T47D (cell line): ENCODE measurements at regions not wholly inside any gene's neighbourhood (a gene's known extent, or its start where the extent isn't known, plus 50 kb on each side); places are given as distances from the start of the nearest gene placed in this dataset.

Source experiments
- DNase-seq, 2 experiments: peaks; one replicate each; pipeline versions ENCODE4 v3.0.0 to v3.0.0-alpha.2; 2011 to 2012; ENCODE audit warnings: low read depth in 1 of 2, low spot score in 1 of 2
- JUND ChIP-seq: IDR thresholded peaks from 2 replicates; pipeline ENCODE4 v1.6.1; 2012; ENCODE audit warnings: low read depth
- in situ Hi-C: cut with HindIII; loops from 2 replicates; pipeline ENCODE4 v1.10.0; 2016; ENCODE audit warnings: low sequenced_read_pairs, low pct_unique_long_range_greater_than_20kb

- in situ Hi-C loops: no loop called here
- TF ChIP-seq JUND: no peak
- DNase-seq: no peak
Observed at GRCh38 chr10:83702731-83703130, 436.6 kb upstream of the GHITM start.

GRCh38 chr10:83706120-83706519, 433.2 kb upstream of the GHITM start:
- DNase-seq: no peak
- in situ Hi-C loops: no loop called here
- no peak for TF ChIP-seq JUND

GRCh38 chr10:83706952-83707582, 432.2 kb upstream of the GHITM start:
- TF ChIP-seq JUND: no peak
- in situ Hi-C loops: no loop called here
- DNase-seq: no peak

- TF ChIP-seq JUND: no peak
Observed at GRCh38 chr10:83713423-83713822, 425.9 kb upstream of the GHITM start.

GRCh38 chr10:83723080-83723479, 416.2 kb upstream of the GHITM start:
- in situ Hi-C loops: no loop called here
- DNase-seq: no peak
- no peak for TF ChIP-seq JUND

More at GRCh38 chr10:83713423-83713822, 425.9 kb upstream of the GHITM start:
- in situ Hi-C loops: no loop called here
- DNase-seq: no peak

- no peak for DNase-seq
- in situ Hi-C loops: no loop called here
Observed at GRCh38 chr10:83724471-83725241, 414.7 kb upstream of the GHITM start.

GRCh38 chr10:83725567-83725966, 413.7 kb upstream of the GHITM start:
- in situ Hi-C loops: no loop called here
- TF ChIP-seq JUND: no peak
- no peak for DNase-seq

More at GRCh38 chr10:83724471-83725241, 414.7 kb upstream of the GHITM start:
- TF ChIP-seq JUND: no peak

- TF ChIP-seq JUND: no peak
- in situ Hi-C loops: no loop called here
- DNase-seq: no peak
Observed at GRCh38 chr10:83734278-83734677, 405.0 kb upstream of the GHITM start.

- DNase-seq: no peak
- TF ChIP-seq JUND: no peak
- in situ Hi-C loops: no loop called here
Observed at GRCh38 chr10:83736008-83736407, 403.3 kb upstream of the GHITM start.

GRCh38 chr10:83750604-83751003, 388.7 kb upstream of the GHITM start:
- in situ Hi-C loops: no loop called here
- no peak for TF ChIP-seq JUND

GRCh38 chr10:83753490-83753889, 385.8 kb upstream of the GHITM start:
- no peak for TF ChIP-seq JUND
- DNase-seq: no peak
- in situ Hi-C loops: no loop called here

More at GRCh38 chr10:83750604-83751003, 388.7 kb upstream of the GHITM start:
- DNase-seq: no peak

- no peak for TF ChIP-seq JUND
- no peak for DNase-seq
- in situ Hi-C loops: no loop called here
Observed at GRCh38 chr10:83754857-83755256, 384.5 kb upstream of the GHITM start.

GRCh38 chr10:83760142-83760541, 379.2 kb upstream of the GHITM start:
- no peak for DNase-seq
- in situ Hi-C loops: no loop called here
- no peak for TF ChIP-seq JUND
